Esophagus squamous epithelium (tissue), 5 donors: ENCODE measurements at regions not wholly inside any gene's neighbourhood (a gene's known extent, or its start where the extent isn't known, plus 50 kb on each side); places are given as distances from the start of the nearest gene placed in this dataset.

Experiments
- DNase-seq: peaks from one replicate; lab custom pipeline; 2025; lab: John Stamatoyannopoulos, UW
- H3K27ac ChIP-seq, 4 donors: fragments of 200-600 bp; sonication (generic); one replicate each; pipeline ENCODE4 v1.5.1; 2016 to 2019; ENCODE audit warnings: mild to moderate bottlenecking in 1 of 4
- H3K27me3 ChIP-seq, 4 donors: fragments of 200-600 bp; sonication (generic); 1 replicate in 3 of 4; 2 replicates in 1 of 4; pipeline versions ENCODE4 v1.5.1 to v1.6.0; 2017 to 2021; ENCODE audit warnings: antibody characterized with exemption in 1 of 4
- H3K36me3 ChIP-seq, 3 donors: fragments of 200-600 bp; sonication (generic); one replicate each; pipeline ENCODE4 v1.5.1; 2016 to 2019
- H3K4me1 ChIP-seq, 3 donors: fragments of 200-600 bp; sonication (generic); one replicate each; pipeline ENCODE4 v1.5.1; 2017 to 2019
- H3K4me3 ChIP-seq, 4 donors: fragments of 200-600 bp; sonication (generic); 1 replicate in 3 of 4; 2 replicates in 1 of 4; pipeline ENCODE4 v1.5.1; 2016 to 2019; ENCODE audit warnings: mild to moderate bottlenecking in 2 of 4, moderate library complexity in 1 of 4
- H3K9me3 ChIP-seq, 3 donors: fragments of 200-600 bp; sonication (generic); one replicate each; pipeline ENCODE4 v1.5.1; 2016 to 2019
- POLR2A ChIP-seq, 4 donors: fragments of 450-650 bp; IDR thresholded peaks; one replicate each; pipeline ENCODE4 v1.6.1; 2017; ENCODE audit warnings: antibody characterized with exemption in 4 of 4, mild to moderate bottlenecking in 4 of 4, moderate library complexity in 3 of 4
- WGBS, 2 donors: methylation state at CpG; one replicate each; pipeline ENCODE4 v1.1.5; 2018; 5-methylcytosine and 5-hydroxymethylcytosine counted together
- intact Hi-C: fragments of 100-400 bp; cut with DNase I; formaldehyde crosslinking; loops from one replicate; pipeline ENCODE4 v1.15.0; 2022
- TF ChIP-seq, protein P1 (sequence below), 6 experiments: fragments of 450-650 bp in 4 of 6; fragments of 200-600 bp in 2 of 6; sonication (generic) in 2 of 6; IDR thresholded peaks; one replicate each; pipeline ENCODE4 v1.5.1; 2016 to 2019; ENCODE audit warnings: antibody characterized with exemption in 6 of 6, mild to moderate bottlenecking in 4 of 6, moderate library complexity in 4 of 6
- donor health status: DM: yes; HTN: yes; CAD: no.

- intact Hi-C loops: no loop called here
- Histone ChIP-seq H3K9me3 (no peaks in the 10 kb centered on the region), H3K27me3 (no peaks in the 10 kb centered on the region), H3K4me1 (no peaks in the 10 kb centered on the region), H3K27ac (no peak overlapping the region), H3K36me3 (no peaks in the 10 kb centered on the region), H3K4me3 (no peak overlapping the region)
- no peak for TF ChIP-seq POLR2A (IDR thresholded peaks at IDR 0.05)
- TF ChIP-seq, protein P1, sequence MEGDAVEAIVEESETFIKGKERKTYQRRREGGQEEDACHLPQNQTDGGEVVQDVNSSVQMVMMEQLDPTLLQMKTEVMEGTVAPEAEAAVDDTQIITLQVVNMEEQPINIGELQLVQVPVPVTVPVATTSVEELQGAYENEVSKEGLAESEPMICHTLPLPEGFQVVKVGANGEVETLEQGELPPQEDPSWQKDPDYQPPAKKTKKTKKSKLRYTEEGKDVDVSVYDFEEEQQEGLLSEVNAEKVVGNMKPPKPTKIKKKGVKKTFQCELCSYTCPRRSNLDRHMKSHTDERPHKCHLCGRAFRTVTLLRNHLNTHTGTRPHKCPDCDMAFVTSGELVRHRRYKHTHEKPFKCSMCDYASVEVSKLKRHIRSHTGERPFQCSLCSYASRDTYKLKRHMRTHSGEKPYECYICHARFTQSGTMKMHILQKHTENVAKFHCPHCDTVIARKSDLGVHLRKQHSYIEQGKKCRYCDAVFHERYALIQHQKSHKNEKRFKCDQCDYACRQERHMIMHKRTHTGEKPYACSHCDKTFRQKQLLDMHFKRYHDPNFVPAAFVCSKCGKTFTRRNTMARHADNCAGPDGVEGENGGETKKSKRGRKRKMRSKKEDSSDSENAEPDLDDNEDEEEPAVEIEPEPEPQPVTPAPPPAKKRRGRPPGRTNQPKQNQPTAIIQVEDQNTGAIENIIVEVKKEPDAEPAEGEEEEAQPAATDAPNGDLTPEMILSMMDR (IDR thresholded peaks at IDR 0.05): no peak
- no peak for DNase-seq
- 75% methylated on average over 4 to 6 of the region's 6 CpGs for WGBS, 2 donors
Measured at GRCh38 chr2:52539026-52539970, 1228.3 kb upstream of the CHAC2 start.

- WGBS, 2 donors: 27 to 38% methylated on average over 1 of the region's 1 CpG
- H3K27me3 ChIP-seq: no peaks in the 10 kb centered on the region
- no peaks in the 10 kb centered on the region for H3K4me1 ChIP-seq
- intact Hi-C loops: no loop called here
- TF ChIP-seq POLR2A (IDR thresholded peaks at IDR 0.05): no peak
- TF ChIP-seq, protein P1 (IDR thresholded peaks at IDR 0.05): no peak
- no peak overlapping the region for H3K4me3 ChIP-seq
- no peaks in the 10 kb centered on the region for H3K9me3 ChIP-seq
- no peaks in the 10 kb centered on the region for H3K36me3 ChIP-seq
- H3K27ac ChIP-seq: no peak overlapping the region
- DNase-seq: no peak
Measured at GRCh38 chr2:52537588-52537987, 1230.0 kb upstream of the CHAC2 start.

GRCh38 chr2:52536929-52537460, 1230.6 kb upstream of the CHAC2 start:
- no peak for TF ChIP-seq POLR2A (IDR thresholded peaks at IDR 0.05)
- TF ChIP-seq, protein P1 (IDR thresholded peaks at IDR 0.05): no peak
- 44 to 61% methylated on average over 3 of the region's 3 CpGs for WGBS, 2 donors
- H3K9me3 ChIP-seq: no peaks in the 10 kb centered on the region
- H3K4me3 ChIP-seq: no peak overlapping the region
- no peak for DNase-seq
- intact Hi-C loops: no loop called here
- H3K36me3 ChIP-seq: no peaks in the 10 kb centered on the region
- H3K27me3 ChIP-seq: no peaks in the 10 kb centered on the region
- no peaks in the 10 kb centered on the region for H3K4me1 ChIP-seq
- H3K27ac ChIP-seq: no peak overlapping the region

GRCh38 chr2:52532956-52533355, 1234.6 kb upstream of the CHAC2 start:
- Histone ChIP-seq H3K36me3 (no peaks in the 10 kb centered on the region), H3K27me3 (no peaks in the 10 kb centered on the region), H3K4me3 (no peak overlapping the region), H3K4me1 (no peaks in the 10 kb centered on the region), H3K27ac (no peak overlapping the region), H3K9me3 (no peaks in the 10 kb centered on the region)
- no peak for DNase-seq
- WGBS, 2 donors: 19 to 36% methylated on average over 1 of the region's 1 CpG
- intact Hi-C loops: no loop called here
- TF ChIP-seq, protein P1 (IDR thresholded peaks at IDR 0.05): no peak
- TF ChIP-seq POLR2A (IDR thresholded peaks at IDR 0.05): no peak

DNA sequence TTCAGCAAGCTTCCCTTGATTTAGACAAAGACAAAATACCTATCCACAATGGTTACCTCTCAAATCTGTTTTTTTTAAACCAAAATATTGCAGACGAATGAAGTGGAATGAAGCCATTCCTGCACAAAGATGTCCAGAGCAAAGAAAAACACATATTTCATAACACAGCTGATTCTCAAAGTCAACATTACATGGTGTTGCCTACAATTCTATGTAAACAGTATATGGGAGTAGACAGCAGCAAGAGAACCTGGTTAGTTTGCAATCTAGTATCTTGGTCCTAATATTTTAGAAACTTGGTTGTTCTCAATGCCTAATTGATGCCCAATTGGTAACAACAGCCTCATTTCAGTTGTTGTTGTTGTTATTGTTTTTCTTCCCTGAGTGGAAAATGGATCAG, 1240.9 kb upstream of the CHAC2 start:
- TF ChIP-seq, protein P1 (IDR thresholded peaks at IDR 0.05): no peak
- TF ChIP-seq POLR2A (IDR thresholded peaks at IDR 0.05): no peak
- Histone ChIP-seq H3K4me3 (no peak overlapping the region), H3K9me3 (no peaks in the 10 kb centered on the region), H3K27me3 (no peaks in the 10 kb centered on the region), H3K4me1 (no peaks in the 10 kb centered on the region), H3K27ac (no peak overlapping the region), H3K36me3 (no peaks in the 10 kb centered on the region)
- 36 to 52% methylated on average over 1 of the region's 1 CpG for WGBS, 2 donors
- DNase-seq: no peak
- intact Hi-C loops: no loop called here
